WERI-Rb-1 (cell line): ENCODE measurements at regions not wholly inside any gene's neighbourhood (a gene's known extent, or its start where the extent isn't known, plus 50 kb on each side); places are given as distances from the start of the nearest gene placed in this dataset.

ENCODE experiments used
- DNase-seq: peaks from one replicate; pipeline ENCODE4 v3.0.0-alpha.2; 2020
- H3K27ac ChIP-seq: fragments of 250-450 bp; sonication (Bioruptor Pico); 2 replicates; pipeline ENCODE4 v1.5.1; 2020; ENCODE audit warnings: mild to moderate bottlenecking, moderate library complexity
- H3K27me3 ChIP-seq: fragments of 250-450 bp; sonication (Bioruptor Pico); 2 replicates; pipeline ENCODE4 v1.5.1; 2021; ENCODE audit warnings: mild to moderate bottlenecking, low read depth, moderate library complexity; ENCODE audit not compliant: insufficient read depth, severe bottlenecking
- H3K36me3 ChIP-seq: fragments of 250-450 bp; sonication (Bioruptor Pico); 2 replicates; pipeline ENCODE4 v1.5.1; 2020; ENCODE audit warnings: mild to moderate bottlenecking, moderate library complexity
- H3K4me3 ChIP-seq: 2 replicates; pipeline ENCODE4 v1.5.1; 2011; ENCODE audit warnings: low read depth, mild to moderate bottlenecking, control low read depth, low read length
- H3K9me3 ChIP-seq: fragments of 250-450 bp; sonication (Bioruptor Pico); 2 replicates; pipeline ENCODE4 v1.5.1; 2021; ENCODE audit warnings: mild to moderate bottlenecking, moderate library complexity; ENCODE audit not compliant: severe bottlenecking
- TF ChIP-seq, protein P1 (sequence below): IDR thresholded peaks from 2 replicates; pipeline ENCODE4 v1.5.1; 2011; ENCODE audit warnings: low read depth, mild to moderate bottlenecking, control low read depth, inconsistent platforms, low read length

DNA sequence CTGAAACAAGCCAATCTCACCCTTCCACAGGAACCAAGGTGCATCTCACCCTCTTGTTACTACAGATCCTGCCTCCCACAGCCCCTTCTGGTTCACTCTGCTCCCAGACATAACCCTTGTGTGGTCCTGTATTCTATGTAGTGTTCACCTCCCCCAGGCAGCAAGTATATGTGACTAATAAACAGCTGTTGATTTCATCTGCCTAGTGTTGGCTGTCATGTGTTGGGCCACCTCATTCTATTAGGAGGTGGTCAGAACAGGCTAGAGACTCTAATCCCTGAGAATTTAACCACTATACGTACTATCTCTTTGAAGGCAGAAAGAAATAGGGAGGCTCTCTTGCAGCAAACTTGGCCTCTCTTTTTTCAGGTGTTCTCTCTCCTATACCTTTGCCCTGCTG, 134.3 kb upstream of the RPL34 start:
- Histone ChIP-seq H3K9me3 (no peaks in the 10 kb centered on the region), H3K27me3 (peaks cover 7% of the 10 kb centered on the region), H3K36me3 (no peaks in the 10 kb centered on the region), H3K27ac (no peak overlapping the region), H3K4me3 (no peak overlapping the region)
- DNase-seq: no peak
- TF ChIP-seq, protein P1, sequence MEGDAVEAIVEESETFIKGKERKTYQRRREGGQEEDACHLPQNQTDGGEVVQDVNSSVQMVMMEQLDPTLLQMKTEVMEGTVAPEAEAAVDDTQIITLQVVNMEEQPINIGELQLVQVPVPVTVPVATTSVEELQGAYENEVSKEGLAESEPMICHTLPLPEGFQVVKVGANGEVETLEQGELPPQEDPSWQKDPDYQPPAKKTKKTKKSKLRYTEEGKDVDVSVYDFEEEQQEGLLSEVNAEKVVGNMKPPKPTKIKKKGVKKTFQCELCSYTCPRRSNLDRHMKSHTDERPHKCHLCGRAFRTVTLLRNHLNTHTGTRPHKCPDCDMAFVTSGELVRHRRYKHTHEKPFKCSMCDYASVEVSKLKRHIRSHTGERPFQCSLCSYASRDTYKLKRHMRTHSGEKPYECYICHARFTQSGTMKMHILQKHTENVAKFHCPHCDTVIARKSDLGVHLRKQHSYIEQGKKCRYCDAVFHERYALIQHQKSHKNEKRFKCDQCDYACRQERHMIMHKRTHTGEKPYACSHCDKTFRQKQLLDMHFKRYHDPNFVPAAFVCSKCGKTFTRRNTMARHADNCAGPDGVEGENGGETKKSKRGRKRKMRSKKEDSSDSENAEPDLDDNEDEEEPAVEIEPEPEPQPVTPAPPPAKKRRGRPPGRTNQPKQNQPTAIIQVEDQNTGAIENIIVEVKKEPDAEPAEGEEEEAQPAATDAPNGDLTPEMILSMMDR: no peak

DNA sequence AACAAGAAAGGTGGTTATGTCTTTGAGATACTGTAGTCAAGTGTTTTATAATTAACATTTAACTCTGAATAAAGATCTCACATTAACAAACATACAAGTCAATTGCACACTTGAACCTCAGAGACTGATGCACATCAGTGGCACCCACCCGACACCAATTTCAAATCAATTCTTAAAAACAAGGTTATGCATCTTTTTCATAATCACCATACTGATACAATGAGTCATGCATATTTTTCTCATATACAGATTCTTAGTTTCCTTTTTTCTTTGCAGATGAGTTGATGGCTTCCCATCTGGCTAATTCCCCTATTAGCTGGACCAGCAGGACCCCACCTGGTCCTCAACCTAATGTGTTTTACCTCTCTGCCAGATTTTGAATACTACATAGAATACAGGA, 136.2 kb upstream of the RPL34 start:
- DNase-seq: no peak
- no peak overlapping the region for H3K4me3 ChIP-seq
- TF ChIP-seq, protein P1: no peak

DNA sequence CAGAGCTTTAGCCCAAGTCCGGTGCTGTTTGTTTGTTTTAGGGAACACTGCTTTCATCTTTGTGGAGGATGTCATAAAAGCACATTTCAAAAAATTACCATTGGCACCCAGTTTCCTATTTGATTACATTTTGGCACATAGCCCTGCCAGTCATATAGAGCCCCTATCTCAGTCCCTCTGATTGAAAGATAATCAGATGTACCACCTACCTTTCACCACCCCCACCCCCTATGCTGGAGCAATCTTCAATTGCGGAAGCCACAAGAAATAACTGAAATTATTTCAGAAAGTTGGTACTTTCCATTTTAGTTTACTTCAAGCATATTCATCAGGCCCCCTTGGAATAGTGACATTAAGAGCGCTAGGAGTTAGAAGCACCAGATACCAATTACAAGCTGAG, 136.7 kb upstream of the RPL34 start:
- peaks cover 12% of the 10 kb centered on the region for H3K27me3 ChIP-seq
- H3K4me3 ChIP-seq: no peak overlapping the region
- H3K9me3 ChIP-seq: no peaks in the 10 kb centered on the region
- no peaks in the 10 kb centered on the region for H3K36me3 ChIP-seq
- TF ChIP-seq, protein P1: no peak
- no peak for DNase-seq
- no peak overlapping the region for H3K27ac ChIP-seq

More for the DNA sequence above, 136.2 kb upstream of the RPL34 start:
- H3K27ac ChIP-seq: no peak overlapping the region
- H3K36me3 ChIP-seq: no peaks in the 10 kb centered on the region
- peaks cover 7% of the 10 kb centered on the region for H3K27me3 ChIP-seq
- H3K9me3 ChIP-seq: no peaks in the 10 kb centered on the region

DNA sequence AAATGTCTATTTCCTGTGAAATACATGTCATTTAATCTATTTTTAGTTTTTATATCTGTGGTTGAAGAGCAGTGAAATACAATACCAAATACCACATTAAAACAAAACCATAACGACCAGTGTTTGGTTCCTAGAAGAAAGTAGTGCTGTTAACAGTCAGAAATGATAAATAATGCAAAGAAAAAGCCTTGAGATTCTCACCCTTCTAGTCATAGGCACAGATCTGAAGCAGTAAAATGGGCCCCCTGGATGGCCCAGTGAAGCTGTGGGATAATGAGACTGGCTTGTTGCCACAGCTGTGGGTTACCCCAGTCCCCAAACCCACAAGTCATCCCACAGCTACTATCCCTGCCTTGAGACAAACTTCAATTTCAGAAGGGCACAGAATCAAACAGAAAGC, 137.3 kb upstream of the RPL34 start:
- no peak for DNase-seq
- Histone ChIP-seq H3K27ac (no peak overlapping the region), H3K27me3 (peaks cover 15% of the 10 kb centered on the region), H3K36me3 (no peaks in the 10 kb centered on the region), H3K9me3 (no peaks in the 10 kb centered on the region), H3K4me3 (no peak overlapping the region)
- TF ChIP-seq, protein P1: no peak

DNA sequence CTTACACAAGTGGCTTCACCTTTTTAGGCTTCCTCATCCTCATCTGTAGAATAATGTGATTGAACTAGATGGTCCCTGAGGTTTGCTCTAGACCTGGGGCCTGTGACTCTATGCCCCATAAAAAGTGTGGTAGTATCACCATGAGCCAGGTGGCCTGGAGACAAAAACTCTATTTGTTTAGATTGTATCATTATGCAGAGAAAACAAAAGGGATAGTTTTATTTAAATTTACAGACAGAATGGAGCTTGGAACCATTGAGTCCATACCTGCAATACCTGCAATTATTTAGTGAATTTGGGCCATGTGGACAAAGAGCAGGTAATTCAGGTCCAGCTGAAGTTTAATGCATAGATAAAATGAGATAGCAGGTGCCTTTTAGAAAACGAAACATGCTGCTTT, 139.5 kb upstream of the RPL34 start:
- Histone ChIP-seq H3K9me3 (no peaks in the 10 kb centered on the region), H3K27me3 (peaks cover 18% of the 10 kb centered on the region), H3K27ac (no peak overlapping the region), H3K4me3 (no peak overlapping the region), H3K36me3 (no peaks in the 10 kb centered on the region)
- TF ChIP-seq, protein P1: no peak
- DNase-seq: no peak

DNA sequence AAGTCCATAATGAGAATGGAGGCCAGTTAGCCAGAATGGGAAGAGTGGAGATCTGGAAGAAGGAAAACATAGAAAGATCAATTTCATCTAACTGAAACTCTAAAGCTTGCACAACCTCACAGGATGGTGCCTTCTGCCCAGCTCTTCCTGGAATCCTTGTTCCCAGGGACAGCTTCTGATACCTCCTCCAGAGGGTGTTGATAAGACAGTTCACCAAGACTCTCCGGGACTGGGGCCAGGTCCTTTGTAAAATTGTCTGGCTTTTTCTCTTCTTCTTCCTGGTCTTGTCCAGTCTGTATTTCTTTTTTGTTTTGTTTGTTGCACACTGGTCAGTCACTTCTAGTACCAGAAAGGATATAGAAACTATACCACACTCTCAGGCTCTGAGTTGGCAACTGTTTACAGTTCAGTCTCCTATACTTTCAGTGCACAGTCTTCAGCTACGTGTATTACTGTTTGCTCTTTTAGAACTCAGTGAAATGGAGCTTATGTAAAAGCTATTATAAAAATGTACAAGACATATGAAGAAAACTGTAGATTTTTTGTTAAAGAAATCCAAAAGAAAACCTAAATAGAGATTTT, 142.8 kb upstream of the RPL34 start:
- Histone ChIP-seq H3K27me3 (peaks cover 11% of the 10 kb centered on the region), H3K9me3 (no peaks in the 10 kb centered on the region), H3K36me3 (no peaks in the 10 kb centered on the region), H3K27ac (no peak overlapping the region), H3K4me3 (no peak overlapping the region)
- no peak for DNase-seq
- TF ChIP-seq, protein P1: no peak
